ENCODE measurements at regions not wholly inside any gene's neighbourhood (a gene's known extent, or its start where the extent isn't known, plus 50 kb on each side); places are given as distances from the start of the nearest gene placed in this dataset.

- Histone ChIP-seq H3K36me3 (ENCODE audit: control insufficient read depth, insufficient read depth, low read length) (no peaks in the 10 kb centered on the region), H3K4me3 (ENCODE audit: low read depth, low read length) (no peak overlapping the region), H3K9ac (ENCODE audit: low read depth, low read length) (no peak overlapping the region), H3K27me3 (ENCODE audit: control insufficient read depth, insufficient read depth, low read length) (no peaks in the 10 kb centered on the region), H3K9me3 (ENCODE audit: control insufficient read depth, insufficient read depth, low read length) (no peaks in the 10 kb centered on the region), H3K4me1 (ENCODE audit: control insufficient read depth, insufficient read depth, low read length) (peaks cover 18% of the 10 kb centered on the region)
Measured at GRCh38 chr20:11976966-11977365, 59.3 kb downstream of the BTBD3 start.

GRCh38 chr20:11978496-11978895, 60.8 kb downstream of the BTBD3 start:
- Histone ChIP-seq H3K36me3 (ENCODE audit: control insufficient read depth, insufficient read depth, low read length) (no peaks in the 10 kb centered on the region), H3K9me3 (ENCODE audit: control insufficient read depth, insufficient read depth, low read length) (no peaks in the 10 kb centered on the region), H3K27me3 (ENCODE audit: control insufficient read depth, insufficient read depth, low read length) (no peaks in the 10 kb centered on the region), H3K4me1 (ENCODE audit: control insufficient read depth, insufficient read depth, low read length) (peaks cover 18% of the 10 kb centered on the region), H3K4me3 (ENCODE audit: low read depth, low read length) (no peak overlapping the region), H3K9ac (ENCODE audit: low read depth, low read length) (no peak overlapping the region)

- Histone ChIP-seq H3K4me3 (ENCODE audit: low read depth, low read length) (no peak overlapping the region), H3K36me3 (ENCODE audit: control insufficient read depth, insufficient read depth, low read length) (no peaks in the 10 kb centered on the region), H3K4me1 (ENCODE audit: control insufficient read depth, insufficient read depth, low read length) (peaks cover 18% of the 10 kb centered on the region), H3K27me3 (ENCODE audit: control insufficient read depth, insufficient read depth, low read length) (no peaks in the 10 kb centered on the region), H3K9me3 (ENCODE audit: control insufficient read depth, insufficient read depth, low read length) (no peaks in the 10 kb centered on the region), H3K9ac (ENCODE audit: low read depth, low read length) (no peak overlapping the region)
Measured at GRCh38 chr20:11979306-11979990, 61.8 kb downstream of the BTBD3 start.

GRCh38 chr20:11980263-11980662, 62.6 kb downstream of the BTBD3 start:
- peaks cover 18% of the 10 kb centered on the region for H3K4me1 ChIP-seq (ENCODE audit: control insufficient read depth, insufficient read depth, low read length)
- no peak overlapping the region for H3K9ac ChIP-seq (ENCODE audit: low read depth, low read length)
- H3K4me3 ChIP-seq (ENCODE audit: low read depth, low read length) = no peak overlapping the region
- H3K36me3 ChIP-seq (ENCODE audit: control insufficient read depth, insufficient read depth, low read length) = no peaks in the 10 kb centered on the region
- H3K9me3 ChIP-seq (ENCODE audit: control insufficient read depth, insufficient read depth, low read length) = no peaks in the 10 kb centered on the region
- H3K27me3 ChIP-seq (ENCODE audit: control insufficient read depth, insufficient read depth, low read length) = no peaks in the 10 kb centered on the region

- Histone ChIP-seq H3K9me3 (ENCODE audit: control insufficient read depth, insufficient read depth, low read length) (no peaks in the 10 kb centered on the region), H3K27me3 (ENCODE audit: control insufficient read depth, insufficient read depth, low read length) (no peaks in the 10 kb centered on the region), H3K4me3 (ENCODE audit: low read depth, low read length) (no peak overlapping the region), H3K9ac (ENCODE audit: low read depth, low read length) (no peak overlapping the region), H3K36me3 (ENCODE audit: control insufficient read depth, insufficient read depth, low read length) (no peaks in the 10 kb centered on the region), H3K4me1 (ENCODE audit: control insufficient read depth, insufficient read depth, low read length) (peaks cover 18% of the 10 kb centered on the region)
Measured at GRCh38 chr20:11981366-11981947, 63.8 kb downstream of the BTBD3 start.

- Histone ChIP-seq H3K9ac (ENCODE audit: low read depth, low read length) (no peak overlapping the region), H3K9me3 (ENCODE audit: control insufficient read depth, insufficient read depth, low read length) (no peaks in the 10 kb centered on the region), H3K4me1 (ENCODE audit: control insufficient read depth, insufficient read depth, low read length) (peaks cover 18% of the 10 kb centered on the region), H3K27me3 (ENCODE audit: control insufficient read depth, insufficient read depth, low read length) (no peaks in the 10 kb centered on the region), H3K4me3 (ENCODE audit: low read depth, low read length) (no peak overlapping the region), H3K36me3 (ENCODE audit: control insufficient read depth, insufficient read depth, low read length) (no peaks in the 10 kb centered on the region)
Measured at GRCh38 chr20:11982289-11982954, 64.7 kb downstream of the BTBD3 start.

GRCh38 chr20:11982955-11983470, 65.3 kb downstream of the BTBD3 start:
- H3K4me1 ChIP-seq (ENCODE audit: control insufficient read depth, insufficient read depth, low read length) = peaks cover 18% of the 10 kb centered on the region
- no peaks in the 10 kb centered on the region for H3K36me3 ChIP-seq (ENCODE audit: control insufficient read depth, insufficient read depth, low read length)
- H3K9ac ChIP-seq (ENCODE audit: low read depth, low read length) = no peak overlapping the region
- H3K9me3 ChIP-seq (ENCODE audit: control insufficient read depth, insufficient read depth, low read length) = no peaks in the 10 kb centered on the region
- H3K27me3 ChIP-seq (ENCODE audit: control insufficient read depth, insufficient read depth, low read length) = no peaks in the 10 kb centered on the region
- no peak overlapping the region for H3K4me3 ChIP-seq (ENCODE audit: low read depth, low read length)

GRCh38 chr20:11986954-11987353, 69.3 kb downstream of the BTBD3 start:
- H3K36me3 ChIP-seq (ENCODE audit: control insufficient read depth, insufficient read depth, low read length) = no peaks in the 10 kb centered on the region
- no peak overlapping the region for H3K9ac ChIP-seq (ENCODE audit: low read depth, low read length)
- no peak overlapping the region for H3K4me3 ChIP-seq (ENCODE audit: low read depth, low read length)
- no peaks in the 10 kb centered on the region for H3K27me3 ChIP-seq (ENCODE audit: control insufficient read depth, insufficient read depth, low read length)
- H3K4me1 ChIP-seq (ENCODE audit: control insufficient read depth, insufficient read depth, low read length) = no peaks in the 10 kb centered on the region
- no peaks in the 10 kb centered on the region for H3K9me3 ChIP-seq (ENCODE audit: control insufficient read depth, insufficient read depth, low read length)

- Histone ChIP-seq H3K9ac (ENCODE audit: low read depth, low read length) (no peak overlapping the region), H3K9me3 (ENCODE audit: control insufficient read depth, insufficient read depth, low read length) (no peaks in the 10 kb centered on the region), H3K27me3 (ENCODE audit: control insufficient read depth, insufficient read depth, low read length) (no peaks in the 10 kb centered on the region), H3K4me1 (ENCODE audit: control insufficient read depth, insufficient read depth, low read length) (no peaks in the 10 kb centered on the region), H3K36me3 (ENCODE audit: control insufficient read depth, insufficient read depth, low read length) (no peaks in the 10 kb centered on the region), H3K4me3 (ENCODE audit: low read depth, low read length) (no peak overlapping the region)
Measured at GRCh38 chr20:11987526-11987925, 69.8 kb downstream of the BTBD3 start.

- Histone ChIP-seq H3K27me3 (ENCODE audit: control insufficient read depth, insufficient read depth, low read length) (no peaks in the 10 kb centered on the region), H3K9ac (ENCODE audit: low read depth, low read length) (no peak overlapping the region), H3K4me3 (ENCODE audit: low read depth, low read length) (no peak overlapping the region), H3K9me3 (ENCODE audit: control insufficient read depth, insufficient read depth, low read length) (no peaks in the 10 kb centered on the region), H3K4me1 (ENCODE audit: control insufficient read depth, insufficient read depth, low read length) (no peaks in the 10 kb centered on the region), H3K36me3 (ENCODE audit: control insufficient read depth, insufficient read depth, low read length) (no peaks in the 10 kb centered on the region)
Measured at GRCh38 chr20:11989018-11989771, 71.5 kb downstream of the BTBD3 start.

GRCh38 chr20:11992426-11992825, 74.7 kb downstream of the BTBD3 start:
- Histone ChIP-seq H3K9me3 (ENCODE audit: control insufficient read depth, insufficient read depth, low read length) (no peaks in the 10 kb centered on the region), H3K4me1 (ENCODE audit: control insufficient read depth, insufficient read depth, low read length) (no peaks in the 10 kb centered on the region), H3K9ac (ENCODE audit: low read depth, low read length) (no peak overlapping the region), H3K27me3 (ENCODE audit: control insufficient read depth, insufficient read depth, low read length) (no peaks in the 10 kb centered on the region), H3K36me3 (ENCODE audit: control insufficient read depth, insufficient read depth, low read length) (no peaks in the 10 kb centered on the region), H3K4me3 (ENCODE audit: low read depth, low read length) (no peak overlapping the region)
